OCI-LY7 (cell line): ENCODE measurements at regions not wholly inside any gene's neighbourhood (a gene's known extent, or its start where the extent isn't known, plus 50 kb on each side); places are given as distances from the start of the nearest gene placed in this dataset.

Experiments
- CTCF ChIP-seq: fragments of 200-600 bp; sonication (generic); conservative IDR thresholded peaks from 2 replicates; pipeline ENCODE4 v1.5.1; 2014; ENCODE audit warnings: mild to moderate bottlenecking, antibody characterized with exemption, low read length, moderate library complexity, mixed read lengths
- EZH2phosphoT487 ChIP-seq: fragments of 200-600 bp; sonication (generic); IDR thresholded peaks from 2 replicates; pipeline ENCODE4 v1.6.1; 2018; ENCODE audit warnings: low read depth, borderline replicate concordance, mild to moderate bottlenecking, mixed run types, antibody characterized with exemption, low read length, moderate library complexity, mixed read lengths

DNA sequence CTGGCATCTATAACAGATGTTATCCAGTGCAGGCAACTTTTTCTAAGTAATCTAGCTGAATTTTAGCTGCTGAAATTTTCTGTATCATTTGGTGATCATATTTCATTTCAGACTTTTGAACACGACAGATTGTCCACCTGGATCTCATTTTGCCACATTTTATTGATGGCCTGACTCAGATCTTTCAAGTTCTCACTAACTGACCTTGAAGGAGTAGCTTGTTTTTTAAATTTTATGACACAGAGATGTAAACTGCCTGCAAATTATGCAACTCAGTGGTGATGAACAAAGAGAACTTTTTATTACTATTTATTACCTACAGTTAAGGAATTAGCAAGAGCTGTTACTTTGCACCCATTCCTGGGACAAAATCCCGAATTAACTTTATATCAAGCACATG lies 366.4 kb downstream of the PAX1 start:
- TF ChIP-seq CTCF (no peak), EZH2phosphoT487 (no peak)
